GM11168 (cell line): ENCODE measurements at regions not wholly inside any gene's neighbourhood (a gene's known extent, or its start where the extent isn't known, plus 50 kb on each side); places are given as distances from the start of the nearest gene placed in this dataset.

ENCODE experiments used
- in situ Hi-C: fragments of 300-500 bp; cut with MboI; formaldehyde crosslinking; loops from one replicate; pipeline ENCODE4 v1.12.0; 2022; ENCODE audit warnings: low sequenced_read_pairs; ENCODE audit not compliant: unreplicated experiment

- in situ Hi-C loops = no loop called here
These were observed 608.7 kb downstream of the PLPP3 start for GRCh38 chr1:55970526-55971110.

- in situ Hi-C loops = no loop called here
These were observed 610.0 kb downstream of the PLPP3 start for GRCh38 chr1:55969322-55969721.

GRCh38 chr1:55968661-55969060 lies 610.7 kb downstream of the PLPP3 start:
- in situ Hi-C loops = no loop called here

GRCh38 chr1:55965981-55966461 lies 613.3 kb downstream of the PLPP3 start:
- in situ Hi-C loops = no loop called here

- in situ Hi-C loops = no loop called here
These were observed 616.9 kb downstream of the PLPP3 start for GRCh38 chr1:55962472-55962871.

- in situ Hi-C loops = no loop called here
These were observed 620.2 kb downstream of the PLPP3 start for GRCh38 chr1:55959136-55959548.

- in situ Hi-C loops = no loop called here
These were observed 620.9 kb downstream of the PLPP3 start for GRCh38 chr1:55958498-55958897.

GRCh38 chr1:55957276-55957675 lies 622.1 kb downstream of the PLPP3 start:
- in situ Hi-C loops = no loop called here

GRCh38 chr1:55955016-55955621 lies 624.2 kb downstream of the PLPP3 start:
- in situ Hi-C loops = no loop called here

- in situ Hi-C loops = no loop called here
These were observed 628.1 kb downstream of the PLPP3 start for GRCh38 chr1:55951291-55951690.

- in situ Hi-C loops = no loop called here
These were observed 631.9 kb downstream of the PLPP3 start for GRCh38 chr1:55947446-55947845.

GRCh38 chr1:55943721-55944435 lies 635.5 kb downstream of the PLPP3 start:
- in situ Hi-C loops = no loop called here

- in situ Hi-C loops = no loop called here
These were observed 636.4 kb downstream of the PLPP3 start for GRCh38 chr1:55943012-55943411.

GRCh38 chr1:55939866-55940265 lies 639.5 kb downstream of the PLPP3 start:
- in situ Hi-C loops = no loop called here

GRCh38 chr1:55938861-55939260 lies 640.5 kb downstream of the PLPP3 start:
- in situ Hi-C loops = no loop called here

- in situ Hi-C loops = no loop called here
These were observed 641.0 kb downstream of the PLPP3 start for GRCh38 chr1:55938376-55938850.

- in situ Hi-C loops = no loop called here
These were observed 641.5 kb downstream of the PLPP3 start for GRCh38 chr1:55937840-55938375.

- in situ Hi-C loops = no loop called here
These were observed 644.1 kb downstream of the PLPP3 start for GRCh38 chr1:55935236-55935635.

GRCh38 chr1:55932402-55932801 lies 647.0 kb downstream of the PLPP3 start:
- in situ Hi-C loops = no loop called here

- in situ Hi-C loops = no loop called here
These were observed 648.1 kb downstream of the PLPP3 start for GRCh38 chr1:55931081-55931940.
